Cardiac fibroblast (primary cell): ENCODE measurements at regions not wholly inside any gene's neighbourhood (a gene's known extent, or its start where the extent isn't known, plus 50 kb on each side); places are given as distances from the start of the nearest gene placed in this dataset.
A peak's percentile ranks its signal among the peaks of the same experiment; 100 is the strongest.

Experiments used
- DNase-seq, 2 donors: peaks; one replicate each; pipeline versions ENCODE4 v3.0.0 to v3.0.0-alpha.2; 2010; ENCODE audit warnings: low read depth in 2 of 2
- H3K4me3 ChIP-seq, 2 donors: replicated peaks in 1 of 2; 1 replicate in 1 of 2; 2 replicates in 1 of 2; pipeline ENCODE4 v1.5.1; 2011; ENCODE audit warnings: low read depth in 2 of 2, low read length in 2 of 2, mild to moderate bottlenecking in 2 of 2, moderate library complexity in 1 of 2
- CTCF ChIP-seq: IDR thresholded peaks from one replicate; pipeline ENCODE4 v1.5.1; 2011; ENCODE audit warnings: low read depth, mild to moderate bottlenecking, low read length, inconsistent platforms

DNA sequence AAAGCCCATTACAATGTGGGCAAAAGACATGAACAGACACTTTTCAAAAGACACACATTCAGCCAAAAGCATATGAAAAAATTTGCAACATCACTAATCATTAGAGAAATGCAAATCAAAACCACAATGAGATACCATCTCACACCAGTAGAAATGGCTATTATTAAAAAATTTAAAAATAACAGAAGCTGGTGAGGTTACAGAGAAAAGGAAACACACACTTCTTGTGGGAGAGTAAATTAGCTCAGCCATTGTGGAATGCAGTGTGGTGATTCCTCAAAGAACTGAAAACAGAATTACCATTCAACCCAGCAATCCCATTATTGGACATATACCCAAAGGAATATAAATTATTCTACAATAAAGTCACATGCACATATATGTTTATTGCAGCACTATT, 585.2 kb upstream of the TUSC1 start:
- no peak for TF ChIP-seq CTCF
- H3K4me3 ChIP-seq, result no peak overlapping the region
- DNase-seq, result no peak

DNA sequence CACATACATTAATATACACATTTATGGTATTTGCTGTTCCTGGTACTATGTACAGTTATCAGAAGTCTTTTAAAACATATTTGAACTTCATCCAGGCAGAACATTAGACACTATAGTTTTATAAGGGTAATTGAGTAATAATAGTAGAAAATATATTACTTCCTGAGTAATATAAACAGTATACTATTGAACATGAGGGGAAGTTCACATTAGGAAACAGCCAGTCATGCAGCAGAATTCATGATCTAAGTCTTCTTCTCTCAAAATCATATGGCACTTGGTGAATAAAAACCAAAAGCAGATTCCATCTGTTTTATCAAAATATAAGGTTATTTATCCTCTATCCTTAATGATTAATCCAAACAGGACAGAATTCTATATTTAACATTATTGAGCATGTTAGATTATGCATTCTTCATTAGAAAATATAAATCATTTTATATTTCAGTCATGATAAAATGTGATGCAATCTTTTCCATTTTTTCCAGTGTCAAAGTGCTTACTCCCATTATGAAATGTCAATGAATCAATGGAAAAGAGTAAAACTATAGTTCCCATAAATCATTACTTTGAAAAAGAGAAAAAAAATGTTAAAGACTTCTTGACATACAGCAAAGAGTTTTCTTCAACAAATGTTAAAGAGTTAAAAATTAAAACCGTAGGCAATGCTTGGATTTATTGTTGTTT, 584.3 kb upstream of the TUSC1 start:
- TF ChIP-seq CTCF, result no peak
- DNase-seq, result peak in 1 of 2 donors; percentile 30
- no peak overlapping the region for H3K4me3 ChIP-seq

GRCh38 chr9:26261503-26262330, 583.5 kb upstream of the TUSC1 start:
- TF ChIP-seq CTCF, result no peak
- DNase-seq, result peak; percentile 53 to 76
- no peak overlapping the region for H3K4me3 ChIP-seq

GRCh38 chr9:26260238-26260637, 582.0 kb upstream of the TUSC1 start:
- TF ChIP-seq CTCF, result no peak
- DNase-seq, result peak; percentile 38 to 56
- no peak overlapping the region for H3K4me3 ChIP-seq

DNA sequence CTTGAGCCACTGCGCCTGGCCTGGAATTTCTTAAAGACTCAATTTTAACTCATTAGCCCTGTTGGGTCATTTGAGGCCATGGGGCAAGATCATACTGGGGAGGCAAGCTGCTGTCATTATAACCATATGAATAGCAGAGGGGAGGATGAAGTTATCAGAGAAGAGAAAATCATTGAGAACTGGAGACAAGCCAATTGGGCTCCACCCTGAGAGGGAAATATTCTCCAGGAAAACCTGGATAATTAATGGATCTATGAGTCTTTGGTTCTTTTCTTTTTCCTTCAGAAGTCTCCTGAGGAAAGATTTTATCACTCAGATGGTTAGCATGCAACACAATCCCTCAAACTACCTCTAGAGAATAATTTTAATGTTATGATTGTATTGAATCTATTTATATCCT, 569.6 kb upstream of the TUSC1 start:
- H3K4me3 ChIP-seq, result no peak overlapping the region
- DNase-seq, result no peak
- TF ChIP-seq CTCF, result no peak

DNA sequence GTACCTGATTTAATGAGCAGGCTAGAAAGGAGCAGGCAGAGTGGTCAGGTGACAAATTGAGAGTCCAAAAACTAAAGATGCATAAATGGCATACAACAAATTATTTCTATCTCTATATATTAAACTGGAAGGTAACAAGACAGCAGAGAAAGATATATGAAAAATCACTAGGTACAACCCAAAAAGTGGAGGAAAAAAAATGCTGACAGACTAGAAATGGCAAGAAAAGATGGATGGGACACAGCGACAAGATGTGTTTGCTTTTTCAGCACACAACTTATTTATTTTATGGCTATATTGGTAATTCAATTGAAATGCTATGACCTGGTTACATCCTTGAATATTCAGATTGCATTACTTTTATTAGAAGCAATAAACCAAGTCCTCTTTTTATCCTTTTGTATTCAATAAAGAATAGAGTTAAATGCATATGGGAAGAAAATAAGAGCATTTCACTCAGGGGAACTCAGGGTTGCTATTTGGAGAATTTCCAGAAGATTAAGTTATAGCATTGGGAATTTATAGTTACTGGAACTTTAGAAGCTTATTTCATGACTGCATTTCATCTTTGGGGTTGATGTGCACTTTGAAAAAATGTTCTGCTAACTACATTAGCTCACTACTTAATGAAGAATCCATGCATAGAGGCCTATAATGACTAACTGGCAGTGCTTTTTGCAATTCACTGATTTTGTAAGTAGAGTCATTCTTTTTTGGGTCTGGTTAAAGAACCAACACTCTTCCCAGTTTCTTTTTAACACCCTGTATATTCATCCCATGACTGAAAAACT, 566.6 kb upstream of the TUSC1 start:
- no peak for TF ChIP-seq CTCF
- DNase-seq, result no peak
- no peak overlapping the region for H3K4me3 ChIP-seq
